HEK293T (cell line): ENCODE measurements at regions not wholly inside any gene's neighbourhood (a gene's known extent, or its start where the extent isn't known, plus 50 kb on each side); places are given as distances from the start of the nearest gene placed in this dataset.

Experiments used
- BHLHE40 ChIP-seq: fragments of 450-650 bp; IDR thresholded peaks from 2 replicates; pipeline ENCODE4 v1.6.1; 2016; ENCODE audit warnings: mild to moderate bottlenecking, moderate library complexity, borderline replicate concordance
- FOXK2 ChIP-seq: fragments of 450-650 bp; IDR thresholded peaks from 2 replicates; pipeline ENCODE4 v1.6.1; 2016; ENCODE audit warnings: mild to moderate bottlenecking
- PKNOX1 ChIP-seq: fragments of 450-650 bp; IDR thresholded peaks from 2 replicates; pipeline ENCODE4 v1.6.1; 2016

GRCh38 chr13:100754459-100754858 lies 79.9 kb upstream of the TMTC4 start:
- no peak for TF ChIP-seq BHLHE40
- no peak for TF ChIP-seq FOXK2
- TF ChIP-seq PKNOX1 = no peak
